Pancreas (tissue), 10 donors: ENCODE measurements at regions not wholly inside any gene's neighbourhood (a gene's known extent, or its start where the extent isn't known, plus 50 kb on each side); places are given as distances from the start of the nearest gene placed in this dataset.

Experiments
- ATAC-seq, 4 donors: fragments of 200-7000 bp; cut with Tn5 transposase; one replicate each; pipeline versions ENCODE4 v1.8.0 to v1.9.1; 2020; ENCODE audit warnings: mild to moderate bottlenecking in 4 of 4, moderate library complexity in 4 of 4
- DNase-seq, 6 donors: peaks; one replicate each; pipeline ENCODE4 v3.0.0-alpha.2; 2020
- FAIRE-seq: peaks from 2 replicates; lab custom pipeline; 2012; peaks lifted over from hg19 to GRCh38; lab: Jason Lieb, UNC
- H3K27ac ChIP-seq, 4 donors: fragments of 200-600 bp; sonication (generic); 1 replicate in 3 of 4; 2 replicates in 1 of 4; pipeline versions ENCODE4 v1.5.0 to v1.8.0; 2020
- H3K27me3 ChIP-seq, 4 donors: fragments of 200-600 bp; one replicate each; pipeline ENCODE4 v1.8.0; 2021
- H3K36me3 ChIP-seq, 3 donors: fragments of 200-600 bp; sonication (generic) in 1 of 3; one replicate each; pipeline versions ENCODE4 v1.5.0 to v1.8.0; 2020 to 2021
- H3K4me1 ChIP-seq, 3 donors: fragments of 200-600 bp; one replicate each; pipeline ENCODE4 v1.8.0; 2021
- H3K4me3 ChIP-seq, 4 donors: fragments of 200-600 bp; sonication (generic) in 2 of 4; one replicate each; pipeline versions ENCODE4 v1.5.0 to v1.8.0; 2020 to 2021
- H3K9me3 ChIP-seq, 4 donors: fragments of 200-600 bp; one replicate each; pipeline ENCODE4 v1.8.0; 2021
- CTCF ChIP-seq, 4 donors: fragments of 200-600 bp; sonication (generic) in 3 of 4; IDR thresholded peaks; one replicate each; pipeline versions ENCODE4 v1.5.0 to v1.8.0; 2021; ENCODE audit warnings: antibody characterized with exemption in 4 of 4
- WGBS, 2 donors: extraction: QIAGEN DNeasy Blood & Tissue Kit; methylation state at CpG; one replicate each; pipeline ENCODE4 v1.1.7; 2013; 5-methylcytosine and 5-hydroxymethylcytosine counted together
- intact Hi-C, 3 donors: fragments of 100-400 bp; cut with DNase I; formaldehyde crosslinking; loops; one replicate each; pipeline versions ENCODE4 v1.11.1 to v1.14.2; 2022
- donor health status: healthy with polysubstance abuse.
- donor health status: DM: no; HTN: no; CAD: no; lungs with moderate emphysema.
- donor health status: DM: no; HTN: no; CAD: no.
- donor health status: control.
- donor health status: control.
- donor health status: Bipolar disorder and iron deficiency.
- donor health status: DM: yes; HTN: yes; CAD: no.
- donor health status: DM: no; HTN: no; CAD: no.
- donor health status: DM: no; HTN: no; CAD: no.
- donor health status: DM: yes; HTN: yes; CAD: no.

DNA sequence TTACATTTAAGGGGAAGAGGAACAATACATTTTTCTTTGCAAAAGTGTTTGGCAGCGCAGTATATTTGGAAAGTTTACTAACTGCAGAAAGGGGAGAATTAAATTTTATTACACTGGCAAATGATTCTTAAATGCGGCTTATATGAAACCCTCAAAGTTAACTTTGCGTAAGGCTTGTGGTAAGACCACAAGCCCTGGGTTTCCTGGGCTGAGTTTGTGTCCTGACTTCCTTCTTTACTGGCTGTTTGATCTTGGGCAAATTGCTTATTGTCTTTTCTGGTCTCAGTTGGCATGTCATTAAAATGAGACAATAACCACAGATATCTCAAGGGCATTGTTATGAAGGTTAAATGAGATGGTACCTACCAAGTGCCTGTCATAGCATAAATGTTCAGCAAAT is 106.8 kb downstream of the GLRX3 start:
- DNase-seq (no peak), FAIRE-seq (no peak), ATAC-seq (no peak)
- WGBS, 2 donors, result 87% methylated on average over 3 of the region's 3 CpGs
- Histone ChIP-seq H3K27me3 (no peaks in the 10 kb centered on the region), H3K9me3 (no peaks in the 10 kb centered on the region), H3K4me3 (no peak overlapping the region), H3K4me1 (no peaks in the 10 kb centered on the region), H3K36me3 (no peaks in the 10 kb centered on the region), H3K27ac (no peak overlapping the region)
- intact Hi-C loops, result no loop called here
- no peak for TF ChIP-seq CTCF (IDR thresholded peaks at IDR 0.05)

DNA sequence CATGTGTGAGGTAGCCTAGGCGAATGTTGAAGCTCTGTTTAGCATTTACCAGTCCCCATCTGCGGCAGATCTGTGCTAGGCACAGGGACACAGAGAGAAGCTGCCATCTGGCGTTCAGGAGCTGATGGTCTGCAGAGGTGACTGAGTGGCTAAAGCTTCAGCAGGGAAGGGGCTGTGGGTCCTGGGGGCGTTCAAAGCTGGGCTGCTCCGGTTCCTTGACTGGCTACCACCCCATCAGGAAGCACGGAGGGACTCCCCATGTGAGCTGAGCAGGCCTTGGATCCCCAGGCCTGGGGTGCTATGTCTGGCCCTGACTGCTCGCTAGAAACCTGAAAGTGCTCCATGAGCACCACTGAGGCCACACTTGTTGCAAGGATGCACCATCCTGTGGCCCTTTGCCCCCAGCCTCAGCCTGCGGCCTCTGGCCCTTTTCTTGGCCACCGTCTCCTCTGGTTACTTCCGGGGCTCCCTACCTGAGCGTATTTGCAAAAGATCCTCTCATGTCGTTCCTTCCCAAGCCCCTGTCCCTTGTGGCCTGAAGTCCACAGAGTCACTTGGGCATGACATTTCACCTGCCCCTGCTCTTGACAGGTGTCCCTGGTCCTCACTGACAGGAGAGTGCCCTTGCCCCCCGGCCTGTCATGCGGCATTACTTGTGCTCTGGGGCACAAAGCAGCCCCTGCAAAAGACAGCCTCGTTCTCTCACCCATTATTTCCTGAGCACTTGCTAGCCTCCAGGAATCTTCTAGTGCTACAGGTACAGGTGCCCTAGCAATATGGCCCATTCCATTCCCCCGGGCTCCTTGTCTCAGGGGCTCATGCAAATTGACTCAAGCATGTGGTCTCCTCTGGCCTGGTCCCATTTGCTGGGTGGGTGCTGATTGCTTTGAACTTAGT is 108.1 kb downstream of the GLRX3 start:
- TF ChIP-seq CTCF (IDR thresholded peaks at IDR 0.05), result no peak
- WGBS, 2 donors, result 80 to 85% methylated on average over 16 of the region's 16 CpGs
- Histone ChIP-seq H3K4me1 (no peaks in the 10 kb centered on the region), H3K9me3 (no peaks in the 10 kb centered on the region), H3K4me3 (no peak overlapping the region), H3K27me3 (no peaks in the 10 kb centered on the region), H3K27ac (no peak overlapping the region), H3K36me3 (no peaks in the 10 kb centered on the region)
- no peak for ATAC-seq
- FAIRE-seq, result no peak
- peak in 1 of 6 donors; percentile 24 for DNase-seq
- intact Hi-C loops, result no loop called here

- H3K36me3 ChIP-seq, result no peaks in the 10 kb centered on the region
- intact Hi-C loops, result no loop called here
- H3K9me3 ChIP-seq, result no peaks in the 10 kb centered on the region
- TF ChIP-seq CTCF (IDR thresholded peaks at IDR 0.05), result no peak
- no peak overlapping the region for H3K27ac ChIP-seq
- FAIRE-seq (no peak), DNase-seq (no peak), ATAC-seq (no peak)
- H3K27me3 ChIP-seq, result no peaks in the 10 kb centered on the region
- no peaks in the 10 kb centered on the region for H3K4me1 ChIP-seq
- H3K4me3 ChIP-seq, result no peak overlapping the region
- 82 to 86% methylated on average over 8 of the region's 8 CpGs for WGBS, 2 donors
Measured at GRCh38 chr10:130244928-130245495, 108.8 kb downstream of the GLRX3 start.

DNA sequence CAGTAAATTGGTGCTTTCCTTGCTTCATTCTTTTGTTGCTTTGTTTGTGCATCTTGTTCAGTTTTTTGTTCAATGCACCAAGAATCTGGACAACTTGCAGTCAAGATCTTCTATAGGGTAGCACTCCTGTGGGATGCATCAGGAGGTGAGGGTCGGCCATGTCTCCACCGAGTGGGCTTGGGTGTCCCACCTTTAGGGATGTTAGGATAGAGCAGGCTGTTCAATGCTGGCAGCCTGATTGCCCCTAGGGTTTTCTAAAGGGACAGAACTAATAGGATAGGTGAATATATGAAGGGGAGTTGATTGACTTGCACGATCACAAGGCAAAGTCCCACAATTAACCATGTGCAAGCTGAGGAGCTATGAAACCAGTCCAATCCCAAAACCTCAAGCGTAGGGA is 109.9 kb downstream of the GLRX3 start:
- no peak overlapping the region for H3K27ac ChIP-seq
- H3K4me1 ChIP-seq, result no peaks in the 10 kb centered on the region
- no peak overlapping the region for H3K4me3 ChIP-seq
- no peak for DNase-seq
- no peak for TF ChIP-seq CTCF (IDR thresholded peaks at IDR 0.05)
- no peaks in the 10 kb centered on the region for H3K36me3 ChIP-seq
- intact Hi-C loops, result no loop called here
- H3K9me3 ChIP-seq, result no peaks in the 10 kb centered on the region
- no peak for FAIRE-seq
- WGBS, 2 donors, result 70 to 86% methylated on average over 4 of the region's 4 CpGs
- H3K27me3 ChIP-seq, result no peaks in the 10 kb centered on the region
- ATAC-seq, result no peak

GRCh38 chr10:130250127-130250526 is 113.9 kb downstream of the GLRX3 start:
- FAIRE-seq, result no peak

More at GRCh38 chr10:130250127-130250526, 113.9 kb downstream of the GLRX3 start:
- WGBS, 2 donors, result 43 to 70% methylated on average over 3 of the region's 3 CpGs
- Histone ChIP-seq H3K36me3 (no peaks in the 10 kb centered on the region), H3K4me1 (no peaks in the 10 kb centered on the region), H3K27me3 (no peaks in the 10 kb centered on the region), H3K27ac (no peak overlapping the region), H3K4me3 (no peak overlapping the region), H3K9me3 (no peaks in the 10 kb centered on the region)
- no peak for ATAC-seq
- intact Hi-C loops, result no loop called here
- no peak for TF ChIP-seq CTCF (IDR thresholded peaks at IDR 0.05)
- DNase-seq, result no peak
